ENCODE measurements at regions not wholly inside any gene's neighbourhood (a gene's known extent, or its start where the extent isn't known, plus 50 kb on each side); places are given as distances from the start of the nearest gene placed in this dataset.

GRCh38 chr5:143761663-143762062 is 50.3 kb upstream of the HMHB1 start:
- DNase-seq (ENCODE audit: low spot score) = no peak

GRCh38 chr5:143760755-143761154 is 51.2 kb upstream of the HMHB1 start:
- DNase-seq (ENCODE audit: low spot score) = no peak

- no peak for DNase-seq (ENCODE audit: low spot score)
Observed at GRCh38 chr5:143760131-143760505, 51.8 kb upstream of the HMHB1 start.

- DNase-seq (ENCODE audit: low spot score) = no peak
Observed at GRCh38 chr5:143759396-143760130, 52.4 kb upstream of the HMHB1 start.

- no peak for DNase-seq (ENCODE audit: low spot score)
Observed at GRCh38 chr5:143758750-143759149, 53.2 kb upstream of the HMHB1 start.

- DNase-seq (ENCODE audit: low spot score) = no peak
Observed at GRCh38 chr5:143758015-143758414, 53.9 kb upstream of the HMHB1 start.

GRCh38 chr5:143757116-143757515 is 54.8 kb upstream of the HMHB1 start:
- DNase-seq (ENCODE audit: low spot score) = no peak

GRCh38 chr5:143755966-143756365 is 56.0 kb upstream of the HMHB1 start:
- no peak for DNase-seq (ENCODE audit: low spot score)

GRCh38 chr5:143752165-143752850 is 59.7 kb upstream of the HMHB1 start:
- DNase-seq (ENCODE audit: low spot score) = no peak

- DNase-seq (ENCODE audit: low spot score) = no peak
Observed at GRCh38 chr5:143751342-143751741, 60.6 kb upstream of the HMHB1 start.

GRCh38 chr5:143749581-143750205 is 62.3 kb upstream of the HMHB1 start:
- no peak for DNase-seq (ENCODE audit: low spot score)

- DNase-seq (ENCODE audit: low spot score) = no peak
Observed at GRCh38 chr5:143748516-143748915, 63.4 kb upstream of the HMHB1 start.

GRCh38 chr5:143742951-143743350 is 69.0 kb upstream of the HMHB1 start:
- no peak for DNase-seq (ENCODE audit: low spot score)

GRCh38 chr5:143741421-143741820 is 70.5 kb upstream of the HMHB1 start:
- no peak for DNase-seq (ENCODE audit: low spot score)

- no peak for DNase-seq (ENCODE audit: low spot score)
Observed at GRCh38 chr5:143740956-143741355, 71.0 kb upstream of the HMHB1 start.

GRCh38 chr5:143739746-143740145 is 72.2 kb upstream of the HMHB1 start:
- DNase-seq (ENCODE audit: low spot score) = no peak

- no peak for DNase-seq (ENCODE audit: low spot score)
Observed at GRCh38 chr5:143738417-143739401, 73.3 kb upstream of the HMHB1 start.

GRCh38 chr5:143737062-143737461 is 74.9 kb upstream of the HMHB1 start:
- no peak for DNase-seq (ENCODE audit: low spot score)

- no peak for DNase-seq (ENCODE audit: low spot score)
Observed at GRCh38 chr5:143734456-143734780, 77.5 kb upstream of the HMHB1 start.

- DNase-seq (ENCODE audit: low spot score) = no peak
Observed at GRCh38 chr5:143733665-143734455, 78.1 kb upstream of the HMHB1 start.

- DNase-seq (ENCODE audit: low spot score) = no peak
Observed at GRCh38 chr5:143732402-143732801, 79.6 kb upstream of the HMHB1 start.
